WTC11 (cell line): ENCODE measurements at regions not wholly inside any gene's neighbourhood (a gene's known extent, or its start where the extent isn't known, plus 50 kb on each side); places are given as distances from the start of the nearest gene placed in this dataset.

Source experiments
- CTCF ChIP-seq: fragments of 200-600 bp; IDR thresholded peaks from 2 replicates; pipeline ENCODE4 v1.8.0; 2022; ENCODE audit warnings: antibody characterized with exemption
- E2F4 ChIP-seq: sonication (generic); formaldehyde crosslinking; IDR thresholded peaks from 2 replicates; pipeline ENCODE4 v1.8.1; 2022; ENCODE audit warnings: low read depth, mild to moderate bottlenecking, moderate library complexity, missing genetic modification reagents, borderline replicate concordance
- ELF4 ChIP-seq: sonication (generic); formaldehyde crosslinking; IDR thresholded peaks from 2 replicates; pipeline ENCODE4 v1.8.1; 2022; ENCODE audit warnings: low read depth, mild to moderate bottlenecking, moderate library complexity, missing genetic modification reagents
- HMGXB4 ChIP-seq: sonication (generic); formaldehyde crosslinking; IDR thresholded peaks from 2 replicates; pipeline ENCODE4 v1.8.1; 2023; ENCODE audit warnings: mild to moderate bottlenecking, moderate library complexity, missing genetic modification reagents
- NR1H2 ChIP-seq: sonication (generic); formaldehyde crosslinking; IDR thresholded peaks from 2 replicates; pipeline ENCODE4 v1.9.0; 2021; ENCODE audit warnings: mild to moderate bottlenecking, moderate library complexity, missing genetic modification reagents
- USF2 ChIP-seq: sonication (generic); formaldehyde crosslinking; IDR thresholded peaks from 2 replicates; pipeline ENCODE4 v1.8.1; 2023; ENCODE audit warnings: mild to moderate bottlenecking, missing genetic modification reagents, moderate library complexity
- ZNF281 ChIP-seq: sonication (generic); formaldehyde crosslinking; IDR thresholded peaks from 2 replicates; pipeline ENCODE4 v1.8.0; 2023; ENCODE audit warnings: mild to moderate bottlenecking, missing genetic modification reagents
- ZNF423 ChIP-seq: fragments of 250-450 bp; sonication (Bioruptor Pico); IDR thresholded peaks from 2 replicates; pipeline ENCODE4 v2.1.2; 2022; ENCODE audit warnings: mild to moderate bottlenecking, moderate library complexity

- TF ChIP-seq HMGXB4 (CRISPR knock-in tag) (no peak), ZNF281 (CRISPR knock-in tag) (no peak), NR1H2 (CRISPR knock-in tag) (no peak), CTCF (no peak), USF2 (CRISPR knock-in tag) (no peak), E2F4 (CRISPR knock-in tag) (no peak), ZNF423 (no peak), ELF4 (no peak)
Observed at GRCh38 chr2:120597595-120598193, 138.0 kb upstream of the GLI2 start.
